Endothelial cell (in vitro differentiated cells): ENCODE measurements at regions not wholly inside any gene's neighbourhood (a gene's known extent, or its start where the extent isn't known, plus 50 kb on each side); places are given as distances from the start of the nearest gene placed in this dataset.

ENCODE experiments used
- DNase-seq: peaks from one replicate; pipeline ENCODE4 v3.0.0; 2021; ENCODE audit warnings: low spot score
- H3K27ac Mint-ChIP-seq: one replicate; pipeline ENCODE4 v1.8.0; 2021; ENCODE audit warnings: mixed read lengths, inconsistent platforms; ENCODE audit not compliant: unreplicated experiment
- H3K27me3 Mint-ChIP-seq: one replicate; pipeline ENCODE4 v1.8.0; 2021; ENCODE audit warnings: mild to moderate bottlenecking, moderate library complexity, mixed read lengths, inconsistent platforms; ENCODE audit not compliant: unreplicated experiment
- H3K36me3 Mint-ChIP-seq: one replicate; pipeline ENCODE4 v1.8.0; 2021; ENCODE audit warnings: mild to moderate bottlenecking, low read depth, mixed read lengths, inconsistent platforms; ENCODE audit not compliant: unreplicated experiment
- H3K4me1 Mint-ChIP-seq: one replicate; pipeline ENCODE4 v1.8.0; 2021; ENCODE audit warnings: mild to moderate bottlenecking, mixed read lengths, inconsistent platforms; ENCODE audit not compliant: unreplicated experiment
- H3K4me3 Mint-ChIP-seq: one replicate; pipeline ENCODE4 v1.8.0; 2021; ENCODE audit warnings: mild to moderate bottlenecking, mixed read lengths, inconsistent platforms; ENCODE audit not compliant: unreplicated experiment
- H3K9me3 Mint-ChIP-seq: one replicate; pipeline ENCODE4 v1.8.0; 2021; ENCODE audit warnings: mixed read lengths, inconsistent platforms; ENCODE audit not compliant: unreplicated experiment
- TF ChIP-seq, protein P1 (sequence below): fragments of 200-600 bp; sonication (generic); IDR thresholded peaks from one replicate; pipeline ENCODE4 v1.5.0; 2021; ENCODE audit warnings: antibody characterized with exemption; ENCODE audit not compliant: unreplicated experiment

DNA sequence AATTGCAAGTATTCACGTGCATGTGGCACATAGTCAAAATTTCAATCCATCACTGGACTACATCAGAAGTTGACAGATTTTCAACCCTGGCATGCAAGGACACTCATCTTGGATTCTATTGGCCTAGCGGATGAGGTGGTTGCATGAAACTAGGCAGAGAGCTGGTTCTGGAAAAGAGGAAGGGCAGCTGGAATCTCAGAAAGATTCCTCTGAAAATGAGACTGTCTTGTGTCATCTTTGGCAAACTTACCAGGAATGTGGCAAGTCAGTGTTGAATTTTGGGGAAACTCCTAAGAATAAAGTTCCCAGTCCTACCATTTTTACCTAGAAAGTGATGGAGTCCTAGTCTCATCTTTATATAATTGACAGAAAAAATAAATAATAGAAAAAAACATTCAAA is 384.3 kb upstream of the NR2F2 start:
- no peak overlapping the region for H3K27ac Mint-ChIP-seq
- no peaks in the 10 kb centered on the region for H3K36me3 Mint-ChIP-seq
- H3K4me3 Mint-ChIP-seq = no peak overlapping the region
- no peaks in the 10 kb centered on the region for H3K27me3 Mint-ChIP-seq
- H3K4me1 Mint-ChIP-seq = no peaks in the 10 kb centered on the region
- no peak for DNase-seq
- TF ChIP-seq, protein P1, sequence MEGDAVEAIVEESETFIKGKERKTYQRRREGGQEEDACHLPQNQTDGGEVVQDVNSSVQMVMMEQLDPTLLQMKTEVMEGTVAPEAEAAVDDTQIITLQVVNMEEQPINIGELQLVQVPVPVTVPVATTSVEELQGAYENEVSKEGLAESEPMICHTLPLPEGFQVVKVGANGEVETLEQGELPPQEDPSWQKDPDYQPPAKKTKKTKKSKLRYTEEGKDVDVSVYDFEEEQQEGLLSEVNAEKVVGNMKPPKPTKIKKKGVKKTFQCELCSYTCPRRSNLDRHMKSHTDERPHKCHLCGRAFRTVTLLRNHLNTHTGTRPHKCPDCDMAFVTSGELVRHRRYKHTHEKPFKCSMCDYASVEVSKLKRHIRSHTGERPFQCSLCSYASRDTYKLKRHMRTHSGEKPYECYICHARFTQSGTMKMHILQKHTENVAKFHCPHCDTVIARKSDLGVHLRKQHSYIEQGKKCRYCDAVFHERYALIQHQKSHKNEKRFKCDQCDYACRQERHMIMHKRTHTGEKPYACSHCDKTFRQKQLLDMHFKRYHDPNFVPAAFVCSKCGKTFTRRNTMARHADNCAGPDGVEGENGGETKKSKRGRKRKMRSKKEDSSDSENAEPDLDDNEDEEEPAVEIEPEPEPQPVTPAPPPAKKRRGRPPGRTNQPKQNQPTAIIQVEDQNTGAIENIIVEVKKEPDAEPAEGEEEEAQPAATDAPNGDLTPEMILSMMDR = no peak
- H3K9me3 Mint-ChIP-seq = no peaks in the 10 kb centered on the region

DNA sequence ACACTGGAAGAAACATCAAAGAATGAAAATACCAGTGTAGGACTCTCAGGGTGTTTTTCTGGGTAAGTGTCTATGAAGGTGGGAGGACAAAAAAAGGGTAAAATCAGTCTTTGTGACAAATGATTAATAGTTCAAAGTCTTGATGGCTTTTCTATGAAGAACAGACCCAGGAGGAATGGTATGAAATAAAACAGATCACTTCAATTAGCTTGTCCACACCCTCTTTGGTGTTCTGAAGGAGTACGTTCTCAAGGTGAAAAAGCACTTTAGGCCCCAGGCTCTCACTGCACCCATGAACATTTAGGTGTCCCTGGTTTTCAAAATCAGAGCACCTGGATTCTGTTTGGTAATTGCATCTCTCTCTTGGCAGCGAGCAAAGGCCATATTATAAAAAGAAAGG is 383.6 kb upstream of the NR2F2 start:
- Mint-ChIP-seq H3K4me1 (no peaks in the 10 kb centered on the region), H3K27ac (no peak overlapping the region), H3K27me3 (no peaks in the 10 kb centered on the region), H3K36me3 (no peaks in the 10 kb centered on the region), H3K9me3 (no peaks in the 10 kb centered on the region), H3K4me3 (no peak overlapping the region)
- DNase-seq = no peak
- TF ChIP-seq, protein P1 = no peak

DNA sequence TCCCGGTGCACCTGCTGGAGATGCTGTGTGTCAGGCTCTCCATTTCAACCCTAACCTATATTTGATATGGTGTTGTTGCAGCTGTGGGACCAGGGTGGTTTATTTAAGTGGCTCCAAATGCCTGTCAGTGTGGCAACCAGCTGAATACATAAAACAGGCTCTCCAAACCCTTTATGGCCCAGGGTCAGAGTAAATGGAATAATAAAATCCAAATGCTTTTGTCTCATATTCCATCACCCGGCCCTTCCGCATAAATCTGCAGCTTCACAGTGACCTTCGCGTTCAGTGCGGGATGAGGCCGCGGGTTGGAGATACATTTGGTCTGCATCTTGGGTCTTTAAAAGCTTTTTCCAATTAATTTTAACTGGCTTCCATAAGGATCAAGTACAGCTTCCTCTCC is 382.1 kb upstream of the NR2F2 start:
- Mint-ChIP-seq H3K27ac (no peak overlapping the region), H3K4me3 (no peak overlapping the region), H3K4me1 (no peaks in the 10 kb centered on the region), H3K27me3 (no peaks in the 10 kb centered on the region), H3K36me3 (no peaks in the 10 kb centered on the region), H3K9me3 (no peaks in the 10 kb centered on the region)
- DNase-seq = no peak
- TF ChIP-seq, protein P1 = no peak

DNA sequence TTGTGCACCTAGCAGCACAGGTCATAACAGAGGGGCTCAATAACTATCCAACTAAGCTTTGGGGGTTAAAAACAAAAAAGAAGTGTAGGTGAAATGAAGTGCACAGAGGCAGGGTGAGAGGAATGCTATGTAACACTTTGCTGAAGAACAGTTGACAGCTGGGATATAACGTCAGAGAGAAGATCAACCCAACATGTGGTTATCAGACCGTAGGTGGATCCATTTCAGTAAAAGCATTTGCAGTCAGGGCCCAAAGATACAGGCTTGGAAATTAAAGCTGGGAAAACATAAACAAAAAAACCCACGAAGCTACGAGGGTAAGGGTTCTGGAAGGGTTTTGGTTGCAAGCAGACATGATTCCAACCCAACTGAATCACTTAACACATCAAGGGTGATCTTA is 377.5 kb upstream of the NR2F2 start:
- H3K4me1 Mint-ChIP-seq = no peaks in the 10 kb centered on the region
- no peak overlapping the region for H3K27ac Mint-ChIP-seq
- no peaks in the 10 kb centered on the region for H3K27me3 Mint-ChIP-seq
- H3K4me3 Mint-ChIP-seq = no peak overlapping the region
- no peak for DNase-seq
- H3K9me3 Mint-ChIP-seq = no peaks in the 10 kb centered on the region
- H3K36me3 Mint-ChIP-seq = no peaks in the 10 kb centered on the region
- TF ChIP-seq, protein P1 = no peak

DNA sequence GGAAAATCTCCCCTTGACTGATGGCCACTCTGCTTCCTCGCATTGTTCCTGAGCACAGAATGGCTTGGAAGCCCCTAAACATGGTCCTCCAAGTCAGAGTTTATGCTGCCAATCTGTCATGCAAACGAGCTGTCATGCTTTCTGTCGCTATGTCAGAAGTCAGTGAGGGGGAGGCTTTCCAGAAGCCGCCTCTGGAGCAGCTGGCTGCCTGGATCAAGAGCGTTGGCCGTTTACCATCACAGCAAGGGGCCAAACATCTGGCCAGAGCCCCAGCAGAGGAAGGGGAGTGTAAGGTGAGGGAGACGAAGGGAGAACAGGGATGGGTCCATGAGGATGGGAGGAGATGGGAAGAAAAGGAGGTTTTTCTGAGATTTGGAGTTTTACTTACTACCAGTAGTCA is 372.6 kb upstream of the NR2F2 start:
- Mint-ChIP-seq H3K27me3 (no peaks in the 10 kb centered on the region), H3K36me3 (no peaks in the 10 kb centered on the region), H3K27ac (no peak overlapping the region), H3K9me3 (no peaks in the 10 kb centered on the region), H3K4me1 (no peaks in the 10 kb centered on the region), H3K4me3 (no peak overlapping the region)
- DNase-seq = no peak
- TF ChIP-seq, protein P1 = no peak
